IMR-90 (cell line): ENCODE measurements at regions not wholly inside any gene's neighbourhood (a gene's known extent, or its start where the extent isn't known, plus 50 kb on each side); places are given as distances from the start of the nearest gene placed in this dataset.

Experiments used
- ATAC-seq: fragments of 200-7000 bp; cut with Tn5 transposase; 2 replicates; pipeline ENCODE4 v1.9.1; 2020; ENCODE audit warnings: low read depth, mild to moderate bottlenecking, moderate library complexity
- BruUV-seq: library from RNA; stranded (reverse); fragments of 400-500 nt; replicated peaks from 2 replicates; lab custom pipeline; 2021; lab: Mats Ljungman, UMichigan
- CTCF ChIA-PET: fragments of 300-600 bp; formaldehyde crosslinking; extraction: SDS; loops from one replicate; lab custom pipeline; 2021; ENCODE audit warnings: antibody characterized with exemption; lab: Yijun Ruan, JAX
- POLR2A ChIA-PET: fragments of 300-600 bp; sonication (Branson Sonifier 250); formaldehyde crosslinking; loops from one replicate; lab custom pipeline; 2022; ENCODE audit warnings: antibody characterized with exemption; ENCODE audit not compliant: unreplicated experiment; lab: Charles Lee
- DNase-seq: peaks from one replicate; pipeline ENCODE4 v3.0.0; 2013
- H2AFZ ChIP-seq: replicated peaks from 2 replicates; pipeline ENCODE3; 2013; ENCODE audit warnings: low read length, mild to moderate bottlenecking; ENCODE audit not compliant: poor library complexity
- H2AK5ac ChIP-seq: 2 replicates; pipeline ENCODE4 v1.6.1; 2013; ENCODE audit warnings: low read depth, low read length, inconsistent platforms
- H2AK9ac ChIP-seq: replicated peaks from 2 replicates; pipeline ENCODE3; 2013; ENCODE audit warnings: mild to moderate bottlenecking, low read depth, low read length, moderate library complexity; ENCODE audit not compliant: poor library complexity
- H2BK120ac ChIP-seq: 2 replicates; pipeline ENCODE4 v1.6.1; 2013; ENCODE audit warnings: low read depth, low read length, inconsistent platforms
- H2BK15ac ChIP-seq: 3 replicates; pipeline ENCODE4 v1.6.1; 2013; ENCODE audit warnings: low read depth, low read length, inconsistent platforms
- H2BK20ac ChIP-seq: 2 replicates; pipeline ENCODE4 v1.6.1; 2013; ENCODE audit warnings: low read depth, mild to moderate bottlenecking, inconsistent platforms, low read length, moderate library complexity
- H2BK5ac ChIP-seq: 2 replicates; pipeline ENCODE4 v1.6.1; 2013; ENCODE audit warnings: mild to moderate bottlenecking, low read depth, low read length, inconsistent platforms; ENCODE audit not compliant: poor library complexity, severe bottlenecking
- H3K14ac ChIP-seq: replicated peaks from 2 replicates; pipeline ENCODE4 v1.6.1; 2013; ENCODE audit warnings: low read depth, low read length, inconsistent platforms
- H3K18ac ChIP-seq: 2 replicates; pipeline ENCODE4 v1.6.1; 2013; ENCODE audit warnings: low read depth, low read length, control low read depth
- H3K23ac ChIP-seq: 2 replicates; pipeline ENCODE4 v1.6.1; 2013; ENCODE audit warnings: low read depth, low read length, inconsistent platforms
- H3K27ac ChIP-seq: 2 replicates; pipeline ENCODE4 v1.5.1; 2013; ENCODE audit warnings: mild to moderate bottlenecking, control low read depth, low read length; ENCODE audit not compliant: insufficient read depth
- H3K27me3 ChIP-seq: 2 replicates; pipeline ENCODE4 v1.6.1; 2013; ENCODE audit warnings: low read length; ENCODE audit not compliant: control insufficient read depth, insufficient read depth
- H3K36me3 ChIP-seq: 2 replicates; pipeline ENCODE4 v1.6.1; 2013; ENCODE audit warnings: low read length, mixed read lengths; ENCODE audit not compliant: control insufficient read depth, insufficient read depth
- H3K4ac ChIP-seq: 2 replicates; pipeline ENCODE4 v1.6.1; 2013; ENCODE audit warnings: low read depth, low read length, inconsistent platforms
- H3K4me1 ChIP-seq: 2 replicates; pipeline ENCODE4 v1.6.1; 2013; ENCODE audit warnings: low read length, mixed read lengths; ENCODE audit not compliant: control insufficient read depth, insufficient read depth
- H3K4me2 ChIP-seq: 2 replicates; pipeline ENCODE4 v1.6.1; 2013; ENCODE audit warnings: low read depth, mild to moderate bottlenecking, control low read depth, low read length, moderate library complexity
- H3K4me3 ChIP-seq: 2 replicates; pipeline ENCODE4 v1.5.1; 2013; ENCODE audit warnings: low read depth, mild to moderate bottlenecking, control low read depth, low read length, moderate library complexity; ENCODE audit not compliant: insufficient read depth
- H3K56ac ChIP-seq: 2 replicates; pipeline ENCODE4 v1.6.1; 2013; ENCODE audit warnings: low read length, inconsistent platforms; ENCODE audit not compliant: insufficient read depth; ENCODE audit errors: extremely low read depth
- H3K79me1 ChIP-seq, 2 experiments: 2 replicates each; pipeline ENCODE4 v1.6.1; 2013; ENCODE audit warnings: low read length in 2 of 2, inconsistent platforms in 1 of 2, low read depth in 1 of 2
- H3K9ac ChIP-seq: 2 replicates; pipeline ENCODE4 v1.6.1; 2013; ENCODE audit warnings: low read depth, low read length, control low read depth
- H3K9me1 ChIP-seq: 2 replicates; pipeline ENCODE4 v1.6.1; 2013; ENCODE audit warnings: low read length, inconsistent platforms; ENCODE audit not compliant: insufficient read depth
- H3K9me3 ChIP-seq: 2 replicates; pipeline ENCODE4 v1.6.1; 2013; ENCODE audit warnings: low read length; ENCODE audit not compliant: control insufficient read depth, insufficient read depth
- H4K20me1 ChIP-seq: 2 replicates; pipeline ENCODE4 v1.6.1; 2013; ENCODE audit warnings: low read length, inconsistent platforms; ENCODE audit not compliant: insufficient read depth
- H4K5ac ChIP-seq: 2 replicates; pipeline ENCODE4 v1.6.1; 2013; ENCODE audit warnings: mild to moderate bottlenecking, low read depth, low read length, control low read depth
- H4K8ac ChIP-seq, 2 experiments: 2 replicates each; pipeline ENCODE4 v1.6.1; 2013; ENCODE audit warnings: low read depth in 2 of 2, low read length in 2 of 2, control low read depth in 1 of 2, inconsistent platforms in 1 of 2
- H4K91ac ChIP-seq: 2 replicates; pipeline ENCODE4 v1.6.1; 2013; ENCODE audit warnings: low read depth, low read length, inconsistent platforms; ENCODE audit not compliant: insufficient read depth
- BHLHE40 ChIP-seq: fragments of 150-350 bp; IDR thresholded peaks from 2 replicates; pipeline ENCODE4 v1.6.1; 2016; ENCODE audit warnings: mild to moderate bottlenecking, low read depth, low read length
- CEBPB ChIP-seq: IDR thresholded peaks from 2 replicates; pipeline ENCODE4 v1.6.1; 2012; ENCODE audit warnings: low read depth, low read length, improper control_type of control experiment
- MXI1 ChIP-seq: IDR thresholded peaks from 2 replicates; pipeline ENCODE4 v1.6.1; 2012; ENCODE audit warnings: low read depth, mild to moderate bottlenecking, low read length, moderate library complexity, borderline replicate concordance
- NFE2L2 ChIP-seq: fragments of 150-350 bp; IDR thresholded peaks from 2 replicates; pipeline ENCODE4 v1.6.1; 2016; ENCODE audit warnings: low read depth, mild to moderate bottlenecking, low read length
- RCOR1 ChIP-seq: IDR thresholded peaks from 2 replicates; pipeline ENCODE4 v1.6.1; 2012; ENCODE audit warnings: mild to moderate bottlenecking, low read length, improper control_type of control experiment; ENCODE audit not compliant: insufficient replicate concordance
- SMC3 ChIP-seq: fragments of 150-350 bp; IDR thresholded peaks from 2 replicates; pipeline ENCODE4 v1.6.1; 2016; ENCODE audit warnings: low read depth, mild to moderate bottlenecking, antibody characterized with exemption, low read length, moderate library complexity
- WGBS, 2 experiments: methylation state at CpG; one replicate each; pipeline versions ENCODE4 v1.1.5 to v1.1.7; 2013; ENCODE audit warnings: missing lambda C conversion rate in 2 of 2; ENCODE audit not compliant: insufficient read length in 1 of 2; ENCODE audit errors: extremely low coverage in 2 of 2; 5-methylcytosine and 5-hydroxymethylcytosine counted together
- dilution Hi-C: fragments of 300-500 bp; cut with HindIII; formaldehyde crosslinking; loops from one replicate; pipeline ENCODE4 v1.14.3; 2018; ENCODE audit warnings: low sequenced_read_pairs; ENCODE audit not compliant: unreplicated experiment
- in situ Hi-C: fragments of 300-500 bp; cut with MboI; formaldehyde crosslinking; loops from 3 replicates; pipeline ENCODE4 v1.14.3; 2019; ENCODE audit warnings: low sequenced_read_pairs, inconsistent platforms, mixed read lengths
- intact Hi-C: fragments of 100-400 bp; cut with micrococcal nuclease; formaldehyde crosslinking; loops from 2 replicates; pipeline ENCODE4 v1.10.0; 2022

DNA sequence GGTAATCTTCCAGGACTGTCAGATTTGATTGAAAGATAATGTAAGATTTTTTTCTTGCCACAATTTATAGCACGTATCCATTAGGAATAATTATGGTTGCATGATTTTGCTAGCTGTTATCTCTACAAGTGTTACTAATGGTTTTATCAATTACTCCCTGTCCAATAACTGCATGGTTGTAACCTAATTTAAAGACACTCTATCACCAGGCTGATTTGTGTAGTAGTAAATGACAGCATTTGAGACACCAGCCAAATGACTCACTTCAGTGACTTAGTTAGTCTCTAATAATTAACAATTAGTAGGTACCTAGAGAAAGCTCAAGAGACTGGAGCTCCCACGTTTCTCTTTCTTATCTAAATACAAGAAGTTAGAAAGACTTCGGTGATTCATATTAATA, 453.8 kb upstream of the POU3F2 start:
- ATAC-seq = no peak
- no peak overlapping the region for H2BK5ac ChIP-seq
- peaks cover 3% of the 10 kb centered on the region; the same call in 1 of the 2 replicates for H3K9me3 ChIP-seq
- TF ChIP-seq RCOR1 (no peak), SMC3 (no peak), NFE2L2 (no peak), MXI1 (no peak), BHLHE40 (no peak), CEBPB (no peak)
- H4K5ac ChIP-seq = no peak overlapping the region
- no peak overlapping the region for H2AFZ ChIP-seq
- ChIA-PET POLR2A (no interaction called here), CTCF (no interaction called here)
- WGBS, 2 experiments = no CpG with 5 or more reads among the region's 3 CpGs
- no TSS peak for BruUV-seq
- dilution Hi-C loops (no loop called here), intact Hi-C loops (no loop called here), in situ Hi-C loops (no loop called here)
- no peaks in the 10 kb centered on the region for H4K20me1 ChIP-seq
- no peak overlapping the region for H3K4me2 ChIP-seq
- no peak overlapping the region for H3K27ac ChIP-seq
- H2BK120ac ChIP-seq = no peak overlapping the region
- no peak overlapping the region for H3K23ac ChIP-seq
- no peak overlapping the region for H4K91ac ChIP-seq
- no peak overlapping the region for H2AK9ac ChIP-seq
- H3K4me3 ChIP-seq = no peak overlapping the region
- H3K27me3 ChIP-seq = no peaks in the 10 kb centered on the region
- no peak overlapping the region for H3K56ac ChIP-seq
- H3K9ac ChIP-seq = no peak overlapping the region
- no peaks in the 10 kb centered on the region for H3K9me1 ChIP-seq
- H3K4ac ChIP-seq = no peak overlapping the region
- no peak overlapping the region for H3K14ac ChIP-seq
- H3K36me3 ChIP-seq = no peaks in the 10 kb centered on the region
- no peaks in the 10 kb centered on the region for H3K4me1 ChIP-seq
- H2BK15ac ChIP-seq = no peak overlapping the region
- H3K18ac ChIP-seq = no peak overlapping the region
- no peak overlapping the region for H2AK5ac ChIP-seq
- DNase-seq = no peak
- H4K8ac ChIP-seq = no peak overlapping the region
- no peaks in the 10 kb centered on the region for H3K79me1 ChIP-seq
- no peak overlapping the region for H2BK20ac ChIP-seq
